HG03066 (cell line): ENCODE measurements at regions not wholly inside any gene's neighbourhood (a gene's known extent, or its start where the extent isn't known, plus 50 kb on each side); places are given as distances from the start of the nearest gene placed in this dataset.

Source experiments
- ATAC-seq: cut with Tn5 transposase; IDR thresholded peaks from one replicate; pipeline ENCODE4 v1.9.1; 2021; ENCODE audit warnings: low read depth; ENCODE audit not compliant: unreplicated experiment

DNA sequence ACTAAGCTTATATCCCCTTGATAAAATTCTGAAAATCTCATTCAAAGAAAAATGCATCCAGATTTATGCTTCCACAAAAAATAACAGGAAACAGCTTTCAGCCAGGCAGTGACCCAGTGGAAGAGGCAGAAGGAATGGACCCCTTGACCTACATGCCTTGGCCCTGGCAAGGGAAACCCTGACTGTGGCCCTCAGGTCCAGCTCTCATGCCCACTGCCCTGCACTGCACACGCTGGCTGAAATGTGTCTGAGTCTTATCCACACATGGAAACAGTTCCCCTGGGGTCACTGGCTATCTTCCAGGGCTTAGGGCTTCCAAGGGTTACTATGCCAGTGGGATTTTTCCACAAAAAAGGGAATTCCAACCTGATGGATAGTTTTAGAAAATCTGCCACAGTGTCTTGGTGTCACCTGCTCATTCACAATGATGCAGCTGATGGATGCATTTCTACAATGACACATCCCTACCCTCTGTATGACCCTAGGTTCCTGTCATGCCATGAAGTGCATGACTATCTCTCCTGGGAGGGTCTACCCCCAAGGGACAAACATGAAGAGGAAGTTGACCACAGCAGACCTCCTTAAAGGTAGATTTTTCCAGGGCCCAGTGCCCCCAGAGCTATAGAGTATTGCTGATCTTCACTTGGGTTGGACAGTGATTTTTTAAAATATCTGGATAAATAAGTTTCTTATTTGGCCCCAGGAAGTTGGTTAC, 121.9 kb upstream of the CD93 start:
- no peak for ATAC-seq

GRCh38 chr20:23206995-23207394, 120.9 kb upstream of the CD93 start:
- no peak for ATAC-seq

DNA sequence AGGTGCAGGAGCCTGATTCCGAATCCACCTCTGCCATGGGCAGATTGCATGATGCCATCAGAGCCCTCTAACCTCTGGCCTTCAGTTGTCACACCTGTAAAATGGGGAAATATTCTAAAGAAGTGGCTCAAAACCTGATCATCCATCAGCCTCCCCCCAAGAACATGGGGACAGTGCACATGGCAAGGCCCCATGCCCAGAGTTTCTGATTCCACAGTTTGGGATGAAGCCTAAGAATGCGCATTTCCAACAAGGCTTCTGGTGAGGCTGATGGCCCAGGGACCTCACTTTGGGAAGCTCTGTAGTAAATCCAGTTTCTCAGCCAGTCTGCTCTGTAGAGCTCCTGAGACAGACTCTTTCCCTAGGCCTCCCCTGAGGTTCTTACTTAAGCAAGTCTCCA, 119.9 kb upstream of the CD93 start:
- no peak for ATAC-seq

- no peak for ATAC-seq
Measured at GRCh38 chr20:23205611-23206041, 119.5 kb upstream of the CD93 start.

DNA sequence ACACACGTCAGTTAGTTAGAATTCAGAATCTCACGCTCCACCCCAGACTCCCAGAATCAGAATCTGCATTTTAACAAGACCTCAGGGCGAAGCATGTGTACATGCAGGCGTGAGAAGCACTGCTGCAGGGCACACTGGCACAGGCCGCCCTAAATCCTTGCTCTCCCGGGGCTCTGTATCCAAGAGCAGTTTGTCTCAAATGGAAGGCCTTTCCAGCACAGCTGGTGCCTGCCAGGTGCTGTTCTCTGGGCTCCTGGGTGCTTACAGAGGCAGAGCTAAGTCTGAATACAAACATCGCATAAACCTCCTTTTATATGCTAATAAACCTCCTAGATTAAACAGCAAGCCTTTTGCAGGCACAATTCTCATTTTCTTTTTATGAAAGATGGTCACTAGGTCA, 119.1 kb upstream of the CD93 start:
- no peak for ATAC-seq

DNA sequence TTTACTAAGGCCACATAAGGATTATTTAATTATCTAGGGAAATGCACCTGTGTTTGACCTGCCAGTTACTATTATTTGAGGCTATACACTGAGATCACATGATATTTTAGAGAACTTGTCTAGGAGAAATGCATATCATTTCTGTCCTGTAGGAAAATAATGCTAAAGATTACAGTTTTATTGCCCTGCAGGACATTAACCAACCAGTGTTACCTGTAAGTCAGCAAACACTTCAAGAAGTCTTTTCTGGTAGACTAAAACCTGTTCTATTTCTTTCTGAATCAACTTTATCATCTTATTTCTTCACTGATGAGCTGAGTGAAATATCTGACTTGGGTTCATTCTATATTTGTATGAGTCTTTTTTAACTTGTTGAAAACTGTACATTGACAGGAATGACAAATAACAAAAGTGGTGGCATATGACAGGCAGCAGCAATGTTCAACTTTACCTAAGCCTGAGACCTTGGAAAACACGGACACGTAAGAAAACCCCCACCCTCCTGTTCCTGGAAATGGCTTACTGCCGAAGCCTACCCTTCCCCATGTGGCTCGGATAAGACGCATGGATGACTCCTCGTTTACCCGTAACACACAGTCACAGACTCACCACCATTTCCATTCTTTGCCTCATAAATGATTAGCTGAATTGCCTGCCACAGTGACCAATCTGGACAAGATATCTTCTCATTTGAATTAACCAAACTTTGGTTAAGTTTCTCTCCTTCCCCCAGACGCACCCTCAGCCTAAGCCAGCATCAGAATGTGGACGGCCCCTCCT, 118.0 kb upstream of the CD93 start:
- no peak for ATAC-seq

GRCh38 chr20:23203310-23203709, 117.2 kb upstream of the CD93 start:
- ATAC-seq, result no peak

DNA sequence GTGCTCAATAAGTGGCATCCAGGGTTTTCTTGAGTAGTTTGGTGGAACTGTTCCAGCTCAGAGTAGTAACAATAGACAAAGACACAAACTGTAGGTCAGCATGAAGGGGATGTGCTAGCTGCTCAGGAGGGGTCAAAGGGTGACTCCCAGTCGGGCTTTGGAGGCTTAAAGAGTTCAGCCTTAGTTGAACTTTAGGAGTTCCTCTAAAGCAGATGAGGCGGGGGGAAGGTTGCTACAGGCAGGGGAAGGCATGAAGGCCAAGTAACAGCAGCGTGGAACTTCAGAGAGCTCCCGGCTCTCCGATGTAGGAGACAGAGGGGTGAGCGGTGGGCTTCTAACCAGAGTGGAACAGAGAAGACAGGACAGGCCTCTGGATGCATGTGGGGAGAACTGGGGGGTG, 115.5 kb upstream of the CD93 start:
- no peak for ATAC-seq

DNA sequence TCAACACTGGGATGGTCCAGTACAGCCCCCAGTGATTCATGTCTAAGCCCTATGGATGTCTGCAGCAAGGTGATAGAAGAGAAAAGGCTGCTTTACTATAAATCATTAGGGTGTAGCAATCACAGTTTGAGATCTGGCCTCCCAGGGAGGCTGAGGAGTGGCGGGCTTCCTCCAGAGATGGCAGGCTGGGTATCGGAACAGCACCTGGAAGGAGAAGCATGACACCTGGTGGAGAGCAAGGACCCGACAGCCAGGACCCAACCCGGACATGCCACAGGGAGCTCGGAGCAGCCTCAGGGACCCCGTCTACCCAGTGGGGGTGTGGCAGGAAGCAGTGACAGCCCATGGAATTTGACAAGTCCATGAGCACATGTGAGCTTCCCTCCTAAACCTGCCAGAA, 114.8 kb upstream of the CD93 start:
- ATAC-seq, result no peak

- ATAC-seq, result no peak
Measured at GRCh38 chr20:23200413-23200812, 114.3 kb upstream of the CD93 start.

DNA sequence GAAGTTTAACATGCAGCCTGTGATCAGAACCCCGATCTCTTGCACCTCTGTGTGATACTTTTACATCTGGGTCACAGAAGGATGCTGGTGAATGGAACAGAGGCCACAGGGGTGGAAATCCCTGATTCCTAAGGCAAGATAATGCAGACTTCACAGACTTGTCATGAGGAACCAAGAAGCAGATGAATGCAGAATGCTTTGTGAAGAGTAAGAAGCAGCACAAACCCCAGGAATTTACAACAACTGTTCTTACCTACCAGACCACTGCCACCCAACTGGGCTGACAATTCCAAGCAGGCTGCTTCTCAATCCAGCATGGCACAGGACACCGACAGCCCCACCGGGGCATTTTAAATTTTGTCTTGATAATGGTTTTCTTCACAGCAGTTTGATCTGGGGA, 113.2 kb upstream of the CD93 start:
- ATAC-seq, result no peak

DNA sequence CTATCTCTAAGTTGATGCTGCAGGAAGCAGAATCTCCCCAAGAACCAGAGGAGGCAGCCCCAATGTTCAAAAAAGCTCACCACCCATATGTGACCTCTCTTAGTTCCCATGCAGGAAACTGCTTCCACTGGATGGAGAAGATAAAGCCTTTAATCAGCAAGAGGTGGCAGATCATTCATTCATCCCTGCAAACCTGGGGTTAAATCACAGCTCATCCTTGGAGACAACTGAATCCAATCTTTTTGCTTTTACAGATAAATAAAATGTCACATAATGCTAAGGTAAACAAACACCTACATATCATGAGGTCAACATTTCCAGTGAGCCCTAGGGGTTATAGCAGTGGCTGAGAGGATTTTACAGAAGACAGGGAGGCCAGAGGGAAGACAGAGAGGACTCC, 112.7 kb upstream of the CD93 start:
- no peak for ATAC-seq

DNA sequence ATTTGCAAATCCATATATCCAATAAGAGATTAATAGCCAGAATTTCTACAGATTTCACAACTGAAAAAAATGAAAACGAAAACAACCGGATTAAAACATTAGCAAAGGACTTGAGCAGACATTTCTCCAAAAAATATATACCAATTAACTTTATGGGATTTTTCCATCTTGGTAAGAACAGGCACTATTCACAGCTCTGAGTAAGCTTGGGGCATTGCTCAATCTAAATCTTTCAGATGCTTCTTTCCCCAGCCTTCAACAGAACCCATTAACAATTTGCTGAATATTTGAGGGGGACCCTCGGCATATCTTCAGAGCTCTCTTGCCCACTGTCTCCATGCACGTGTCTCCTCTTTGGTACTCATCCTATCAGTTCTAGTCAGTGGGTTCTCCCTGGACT, 111.7 kb upstream of the CD93 start:
- no peak for ATAC-seq

- no peak for ATAC-seq
Measured at GRCh38 chr20:23195636-23196035, 109.5 kb upstream of the CD93 start.

GRCh38 chr20:23193801-23194384, 107.8 kb upstream of the CD93 start:
- ATAC-seq, result no peak

DNA sequence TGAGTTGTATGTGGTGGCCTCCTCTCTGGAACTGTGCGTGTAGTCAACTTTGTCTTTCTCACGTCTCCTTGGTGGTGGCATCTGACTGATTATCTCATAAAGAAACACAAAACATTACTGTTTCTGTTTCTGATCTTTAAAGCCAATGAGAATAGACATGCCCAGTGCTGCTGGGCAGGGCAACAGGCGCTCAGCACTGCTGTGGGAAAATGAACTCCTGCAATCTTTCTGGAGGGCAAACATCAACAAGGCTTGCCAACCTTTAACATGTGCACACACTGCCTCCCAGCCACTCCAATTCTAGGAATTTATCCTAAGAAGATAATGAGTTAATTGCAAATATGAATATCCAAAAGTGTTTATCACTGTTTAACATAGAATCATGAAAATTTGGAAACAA, 106.3 kb upstream of the CD93 start:
- ATAC-seq, result no peak

GRCh38 chr20:23190557-23190956, 104.4 kb upstream of the CD93 start:
- ATAC-seq, result no peak

GRCh38 chr20:23189854-23190253, 103.7 kb upstream of the CD93 start:
- ATAC-seq, result no peak

- ATAC-seq, result no peak
Measured at GRCh38 chr20:23189341-23189740, 103.2 kb upstream of the CD93 start.

DNA sequence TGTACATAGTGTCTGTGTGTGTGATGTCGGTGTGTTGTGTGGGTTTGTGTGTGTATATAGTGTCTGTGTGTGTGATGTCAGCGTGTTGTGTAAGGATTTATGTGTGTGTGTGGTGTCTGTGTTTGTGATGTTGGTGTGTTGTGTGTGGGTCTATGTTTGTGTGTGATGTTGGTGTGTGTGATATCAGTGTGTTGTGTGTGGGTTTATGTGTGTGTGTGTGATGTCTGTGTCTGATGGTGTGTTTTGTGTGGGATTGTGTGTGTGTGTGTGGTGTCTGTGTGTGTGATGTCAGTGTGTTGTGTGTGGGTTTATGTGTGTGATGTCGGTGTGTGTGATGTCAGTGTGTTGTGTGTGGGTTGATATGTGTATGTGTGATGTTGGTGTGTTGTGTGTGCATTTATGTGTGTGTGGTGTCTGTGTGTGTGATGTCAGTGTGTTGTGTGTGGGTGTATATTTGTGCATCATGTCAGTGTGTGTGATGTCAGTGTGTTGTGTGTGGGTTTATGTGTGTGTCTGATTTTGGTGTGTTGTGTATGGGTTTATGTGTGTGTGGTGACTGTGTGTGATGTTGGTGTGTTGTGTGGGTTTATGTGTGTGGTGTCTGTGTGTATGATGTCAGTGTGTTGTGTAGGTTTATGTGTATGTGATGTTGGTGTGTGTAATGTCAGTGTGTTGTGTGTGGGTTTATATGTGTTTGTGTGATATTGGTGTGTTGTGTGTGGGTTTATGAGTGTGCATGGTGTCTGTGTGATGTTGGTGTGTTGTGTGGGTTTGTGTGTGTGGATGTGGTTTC, 102.4 kb upstream of the CD93 start:
- ATAC-seq, result no peak

DNA sequence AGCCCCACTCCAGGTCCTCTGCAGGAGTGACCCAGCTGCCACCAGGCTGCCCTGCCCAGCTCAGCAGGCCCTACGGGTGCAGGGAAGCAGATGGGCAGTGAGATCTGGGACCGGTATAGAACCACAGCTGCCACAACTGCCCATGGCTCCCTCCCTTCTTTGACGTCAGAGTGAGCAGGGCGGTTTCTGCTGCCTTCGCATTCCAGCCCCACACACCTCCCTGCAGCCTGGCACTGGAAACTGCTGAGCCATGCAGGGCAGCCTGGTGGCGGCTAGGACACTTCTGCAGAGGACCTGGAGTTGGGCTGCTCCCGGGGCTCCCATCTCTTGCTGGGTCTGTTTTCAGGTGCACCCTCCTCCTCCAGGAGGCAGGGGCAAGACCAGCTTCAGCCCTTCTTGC, 101.6 kb upstream of the CD93 start:
- no peak for ATAC-seq
